ENCODE measurements at regions not wholly inside any gene's neighbourhood (a gene's known extent, or its start where the extent isn't known, plus 50 kb on each side); places are given as distances from the start of the nearest gene placed in this dataset.

DNA sequence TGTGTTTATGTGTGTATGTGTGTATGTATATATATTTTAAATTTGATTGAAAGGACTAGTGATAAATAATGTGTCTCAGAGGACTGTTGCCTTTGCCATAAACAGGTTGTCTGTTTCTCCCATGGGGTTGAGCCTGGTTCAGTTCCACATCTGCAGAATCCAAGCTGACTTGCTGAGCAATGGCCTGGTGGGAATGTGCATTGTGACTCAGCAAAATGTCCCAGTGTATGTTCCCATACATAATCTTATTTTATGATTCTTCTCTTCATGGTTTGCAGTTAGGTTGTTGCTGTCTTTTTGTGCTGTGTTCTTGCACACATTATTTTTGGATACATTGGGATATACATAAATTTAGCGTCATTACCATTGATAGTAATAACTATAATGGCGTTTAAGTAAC, 115.6 kb upstream of the SLC24A3 start:
- TF ChIP-seq, protein P1, sequence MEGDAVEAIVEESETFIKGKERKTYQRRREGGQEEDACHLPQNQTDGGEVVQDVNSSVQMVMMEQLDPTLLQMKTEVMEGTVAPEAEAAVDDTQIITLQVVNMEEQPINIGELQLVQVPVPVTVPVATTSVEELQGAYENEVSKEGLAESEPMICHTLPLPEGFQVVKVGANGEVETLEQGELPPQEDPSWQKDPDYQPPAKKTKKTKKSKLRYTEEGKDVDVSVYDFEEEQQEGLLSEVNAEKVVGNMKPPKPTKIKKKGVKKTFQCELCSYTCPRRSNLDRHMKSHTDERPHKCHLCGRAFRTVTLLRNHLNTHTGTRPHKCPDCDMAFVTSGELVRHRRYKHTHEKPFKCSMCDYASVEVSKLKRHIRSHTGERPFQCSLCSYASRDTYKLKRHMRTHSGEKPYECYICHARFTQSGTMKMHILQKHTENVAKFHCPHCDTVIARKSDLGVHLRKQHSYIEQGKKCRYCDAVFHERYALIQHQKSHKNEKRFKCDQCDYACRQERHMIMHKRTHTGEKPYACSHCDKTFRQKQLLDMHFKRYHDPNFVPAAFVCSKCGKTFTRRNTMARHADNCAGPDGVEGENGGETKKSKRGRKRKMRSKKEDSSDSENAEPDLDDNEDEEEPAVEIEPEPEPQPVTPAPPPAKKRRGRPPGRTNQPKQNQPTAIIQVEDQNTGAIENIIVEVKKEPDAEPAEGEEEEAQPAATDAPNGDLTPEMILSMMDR (IDR thresholded peaks at IDR 0.05) = no peak
- TF ChIP-seq POLR2A (IDR thresholded peaks at IDR 0.05) = no peak

Measured in heart left ventricle (tissue), 13 donors.